GM18867 (cell line): ENCODE measurements at regions not wholly inside any gene's neighbourhood (a gene's known extent, or its start where the extent isn't known, plus 50 kb on each side); places are given as distances from the start of the nearest gene placed in this dataset.

Experiments used
- ATAC-seq: cut with Tn5 transposase; IDR thresholded peaks from one replicate; pipeline ENCODE4 v1.9.1; 2021; ENCODE audit warnings: mild to moderate bottlenecking, moderate library complexity; ENCODE audit not compliant: unreplicated experiment

GRCh38 chr4:13081830-13082229 lies 402.3 kb downstream of the RAB28 start:
- ATAC-seq = no peak

GRCh38 chr4:13067077-13067476 lies 417.1 kb downstream of the RAB28 start:
- no peak for ATAC-seq

- ATAC-seq = no peak
Measured at GRCh38 chr4:13059019-13059418, 425.1 kb downstream of the RAB28 start.

- ATAC-seq = no peak
Measured at GRCh38 chr4:13056630-13057189, 427.4 kb downstream of the RAB28 start.

DNA sequence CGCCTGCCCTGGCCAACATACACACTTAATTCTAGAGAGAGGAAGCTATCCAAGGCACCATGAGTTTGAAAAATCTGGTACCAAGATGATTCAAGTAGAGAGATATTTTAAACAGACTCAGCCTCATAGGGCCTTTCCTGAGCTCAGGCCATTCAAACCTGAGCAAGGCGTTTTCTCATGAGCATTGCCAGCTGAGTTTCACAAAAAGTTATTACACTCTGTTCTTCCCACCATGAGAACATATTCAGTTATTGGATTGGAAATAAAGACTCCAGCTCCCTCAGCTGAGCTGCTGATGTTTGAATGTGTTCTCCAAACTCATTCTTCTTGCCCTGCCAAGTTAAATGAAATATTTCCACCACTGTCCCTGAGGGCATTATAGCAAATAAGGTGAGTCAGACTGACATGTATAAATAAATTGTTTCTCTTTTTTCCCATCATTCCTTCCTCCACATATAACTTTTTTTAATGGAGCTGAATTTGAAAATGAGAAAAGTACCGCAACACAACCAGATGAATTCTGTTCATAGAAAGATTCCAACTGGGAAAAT lies 429.6 kb downstream of the RAB28 start:
- ATAC-seq = no peak

GRCh38 chr4:13047591-13047990 lies 436.5 kb downstream of the RAB28 start:
- ATAC-seq = no peak

- ATAC-seq = no peak
Measured at GRCh38 chr4:13036841-13037240, 447.3 kb downstream of the RAB28 start.

GRCh38 chr4:13032936-13033335 lies 451.2 kb downstream of the RAB28 start:
- ATAC-seq = no peak

- no peak for ATAC-seq
Measured at GRCh38 chr4:13024147-13025105, 459.7 kb downstream of the RAB28 start.

- no peak for ATAC-seq
Measured at GRCh38 chr4:13007802-13008470, 476.2 kb downstream of the RAB28 start.

GRCh38 chr4:12993923-12994322 lies 490.2 kb downstream of the RAB28 start:
- no peak for ATAC-seq

- no peak for ATAC-seq
Measured at GRCh38 chr4:12987284-12987683, 496.9 kb downstream of the RAB28 start.

DNA sequence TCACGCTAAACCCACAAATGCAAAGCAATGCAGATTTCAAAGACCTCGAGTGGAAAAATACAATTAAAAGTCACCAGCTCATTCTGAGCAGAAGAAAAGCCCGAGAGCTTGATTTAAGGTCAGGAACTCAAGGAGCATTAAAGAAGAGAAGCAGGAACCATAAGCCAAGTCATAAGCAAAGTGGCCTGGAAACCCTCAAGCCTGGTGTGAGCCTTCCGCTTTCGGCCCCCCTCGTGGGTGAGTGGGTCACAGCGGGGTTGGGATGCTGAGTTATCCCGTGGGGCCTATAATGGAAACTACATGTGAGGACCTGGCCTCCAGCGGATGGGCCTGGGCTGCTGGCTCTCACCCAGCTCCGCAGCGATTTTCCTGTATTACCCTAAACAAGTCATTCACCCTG lies 504.3 kb downstream of the RAB28 start:
- no peak for ATAC-seq

DNA sequence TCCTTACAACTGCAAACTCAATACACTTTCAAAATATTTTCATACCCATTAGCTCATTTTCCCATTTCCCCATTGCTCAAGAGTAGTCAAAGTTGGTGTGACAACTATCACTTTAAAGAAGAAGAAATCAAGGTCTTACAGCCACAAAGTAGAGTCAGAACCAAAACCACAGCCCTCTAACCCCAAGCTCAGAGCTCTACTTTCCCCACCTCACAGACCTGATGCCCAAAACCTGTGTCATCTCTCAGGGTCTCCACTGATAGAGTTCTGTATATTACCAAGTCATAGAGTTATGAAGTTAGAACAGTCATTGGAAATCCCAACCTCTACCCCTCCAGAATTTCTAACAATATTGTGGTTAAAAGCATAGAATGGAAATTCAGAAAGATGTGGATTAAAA lies 505.8 kb downstream of the RAB28 start:
- no peak for ATAC-seq

DNA sequence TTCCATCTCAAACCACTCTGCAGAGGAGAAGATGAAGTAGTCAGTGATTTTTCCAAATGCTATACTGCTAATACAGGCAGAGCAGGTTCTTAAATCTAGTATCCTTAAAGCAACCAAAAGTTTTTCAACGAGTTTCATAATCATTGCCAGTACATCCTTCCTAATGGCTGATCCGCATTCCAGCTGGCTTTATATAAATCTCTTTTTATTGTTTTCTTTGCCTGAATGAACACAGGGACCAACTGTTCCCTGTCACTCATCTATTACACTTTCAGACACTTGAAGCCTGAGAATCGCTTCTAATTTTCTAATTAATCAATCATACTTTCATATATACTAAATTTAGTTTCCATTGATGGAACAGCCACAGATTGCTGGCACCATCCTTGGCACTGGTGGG lies 508.6 kb downstream of the RAB28 start:
- ATAC-seq = no peak

GRCh38 chr4:12973522-12973921 lies 510.6 kb downstream of the RAB28 start:
- no peak for ATAC-seq

- no peak for ATAC-seq
Measured at GRCh38 chr4:12968345-12968744, 515.8 kb downstream of the RAB28 start.

DNA sequence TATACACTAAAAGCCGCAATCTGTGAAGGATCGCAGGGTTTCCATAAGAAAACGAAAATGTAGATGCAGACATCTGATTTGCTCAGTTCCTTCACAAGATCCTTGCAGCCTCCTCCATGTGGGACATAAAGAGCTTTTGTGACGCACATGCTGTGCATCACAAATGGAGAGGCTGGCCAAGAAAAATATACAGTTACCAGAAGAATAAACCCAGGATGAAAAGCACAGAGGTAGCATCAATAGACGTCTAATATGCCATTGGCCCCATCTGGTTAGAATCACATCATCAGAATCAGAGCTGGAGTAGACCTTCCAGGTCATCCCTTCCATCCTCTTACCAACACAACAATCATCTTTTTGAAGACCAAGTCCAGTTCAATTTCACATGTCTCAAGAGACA lies 517.4 kb downstream of the RAB28 start:
- ATAC-seq = no peak

GRCh38 chr4:12965334-12965733 lies 518.8 kb downstream of the RAB28 start:
- ATAC-seq = no peak

DNA sequence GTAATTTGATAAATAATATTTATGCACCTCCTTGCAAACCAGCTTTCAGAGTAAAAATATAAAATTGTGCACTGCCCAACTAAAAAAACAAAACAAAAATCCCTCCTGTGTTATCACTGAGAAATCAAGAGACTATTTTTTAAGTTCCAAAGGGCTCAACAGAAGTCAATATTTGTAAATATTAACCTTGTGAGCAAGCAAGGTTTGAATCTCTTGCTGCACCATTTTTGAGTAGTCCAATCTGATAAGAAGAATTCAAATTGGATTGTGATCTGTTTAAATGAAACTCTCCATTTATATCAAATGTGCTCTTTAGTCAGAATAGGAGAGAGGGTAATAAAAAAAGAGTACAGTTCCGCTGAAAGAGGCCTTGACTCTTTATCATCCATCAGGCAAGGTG lies 520.2 kb downstream of the RAB28 start:
- ATAC-seq = no peak

DNA sequence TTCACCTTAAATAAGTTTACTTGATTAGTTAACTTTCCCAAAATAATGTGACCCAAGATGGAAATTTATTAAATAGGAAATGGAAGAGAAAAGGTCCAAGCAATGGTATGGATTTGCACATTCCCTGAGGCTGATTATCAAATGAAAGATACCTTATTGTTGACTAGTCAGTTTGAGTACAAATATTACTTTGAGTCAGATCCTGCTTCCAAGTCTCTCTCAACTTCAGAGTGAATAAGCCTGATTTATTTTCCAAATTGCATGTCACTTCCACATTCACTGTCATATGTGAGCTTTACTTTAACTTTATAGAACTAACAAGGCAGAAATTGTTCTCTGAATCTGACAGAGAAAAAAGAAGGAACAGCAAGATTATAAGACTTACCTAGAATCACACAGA lies 520.8 kb downstream of the RAB28 start:
- no peak for ATAC-seq

DNA sequence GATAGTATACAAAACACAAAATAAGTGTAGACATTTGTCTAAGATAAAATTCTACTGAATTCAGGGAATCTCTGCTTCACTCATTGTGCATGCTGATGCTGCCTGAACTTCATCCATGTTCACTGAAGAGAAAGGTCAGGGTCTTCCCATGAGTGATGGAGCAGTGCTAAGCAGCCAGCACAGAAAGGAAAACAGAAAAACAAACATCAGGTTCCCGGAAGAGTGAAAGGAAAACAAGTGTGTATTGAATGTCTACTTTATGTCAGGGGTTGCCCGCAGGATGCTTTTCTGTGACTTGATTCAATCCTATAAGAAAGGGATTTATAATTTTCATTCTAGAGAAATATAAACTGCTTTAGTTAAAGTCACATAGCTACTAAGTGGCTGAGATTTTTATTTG lies 522.4 kb downstream of the RAB28 start:
- no peak for ATAC-seq
